ENCODE measurements at regions not wholly inside any gene's neighbourhood (a gene's known extent, or its start where the extent isn't known, plus 50 kb on each side); places are given as distances from the start of the nearest gene placed in this dataset.
"Not testable (repeated sequence)": the region's sequence is repeated elsewhere in the genome, so short reads cannot be mapped to it uniquely, and the experiment has no call there.

DNA sequence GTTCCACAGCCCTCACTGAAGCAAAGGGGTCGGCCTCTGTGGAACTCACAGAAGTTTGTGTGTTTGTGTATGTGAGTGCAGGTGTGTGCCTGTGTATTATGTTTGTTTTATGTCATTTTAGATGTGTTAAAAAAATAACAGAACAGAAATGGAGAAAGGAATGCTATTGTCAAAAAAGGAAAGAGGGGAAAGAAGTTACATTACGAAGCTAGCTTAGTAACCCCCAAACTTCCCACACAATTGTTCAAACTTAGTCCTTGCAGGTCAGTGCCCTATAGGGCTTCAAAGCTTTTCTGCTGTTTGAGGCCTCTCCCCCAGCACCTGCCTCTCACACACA, 1505.6 kb upstream of the SLC10A2 start:
- Histone ChIP-seq H3K4me1 (ENCODE audit: insufficient read depth, low read length) (peaks cover 5% of the 10 kb centered on the region; the same call in 1 of the 2 replicates), H3K36me3 (ENCODE audit: insufficient read depth, low read length) (no peaks in the 10 kb centered on the region), H3K9ac (ENCODE audit: low read depth, low read length) (no peak overlapping the region), H3K9me3 (ENCODE audit: control insufficient read depth, insufficient read depth, low read length) (no peaks in the 10 kb centered on the region)

DNA sequence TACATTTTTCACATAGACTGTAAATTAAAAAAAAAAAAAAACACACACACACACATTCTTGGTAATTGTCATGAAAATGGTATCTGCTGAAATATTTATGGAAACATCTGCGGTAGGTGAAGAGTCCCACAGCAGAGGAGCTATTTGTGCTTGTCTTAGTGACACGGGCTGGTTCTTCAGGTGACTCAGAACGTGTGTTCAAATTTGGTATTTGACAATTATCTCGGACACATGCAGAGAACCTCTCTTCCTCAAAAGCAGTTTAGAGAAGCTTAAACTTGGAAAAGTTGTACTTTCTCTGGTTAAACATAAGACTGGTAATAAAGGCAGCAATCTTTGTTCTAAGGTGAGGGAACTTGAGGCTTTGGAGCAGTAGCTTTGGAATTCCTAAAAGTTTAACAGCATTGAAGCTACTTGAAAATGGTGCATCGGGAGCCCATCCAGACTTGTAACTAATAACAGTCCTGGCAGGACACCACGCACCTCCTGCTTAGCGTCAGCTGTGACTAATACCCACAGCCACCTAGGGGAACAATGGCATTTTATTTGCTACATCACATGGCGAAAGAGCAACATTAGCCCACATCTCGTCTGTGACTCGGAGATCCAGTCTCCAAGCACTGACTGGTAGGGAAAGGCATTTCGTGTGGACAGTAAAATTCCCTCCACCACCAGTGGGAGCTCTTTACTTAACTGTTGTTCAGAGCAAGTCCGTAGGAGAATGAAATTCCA, 1505.1 kb upstream of the SLC10A2 start:
- Histone ChIP-seq H3K36me3 (ENCODE audit: insufficient read depth, low read length) (no peaks in the 10 kb centered on the region), H3K4me1 (ENCODE audit: insufficient read depth, low read length) (peaks cover 5% of the 10 kb centered on the region; the same call in 1 of the 2 replicates), H3K9me3 (ENCODE audit: control insufficient read depth, insufficient read depth, low read length) (no peaks in the 10 kb centered on the region), H3K9ac (ENCODE audit: low read depth, low read length) (peak overlapping the region; percentile 5; the same call in 1 of the 2 replicates)

DNA sequence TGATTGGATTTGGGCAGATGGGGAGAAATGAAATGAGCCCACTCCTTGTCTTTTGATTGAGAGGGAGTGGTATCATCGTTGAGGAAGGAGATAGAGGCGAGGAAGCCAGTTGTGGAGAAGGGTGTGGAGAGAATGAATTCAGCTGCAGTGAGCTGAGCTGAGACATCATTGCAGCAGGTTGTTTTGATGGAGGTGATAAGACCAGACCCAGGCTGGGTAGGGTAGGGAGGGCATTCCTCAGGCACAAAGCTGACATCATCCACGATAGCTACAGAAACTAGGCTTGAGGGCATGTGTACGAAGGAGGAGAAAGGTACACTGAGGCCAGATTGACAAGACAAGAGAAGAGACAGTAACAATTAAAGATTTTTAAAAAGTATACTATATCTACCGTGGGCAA, 1500.9 kb upstream of the SLC10A2 start:
- H3K9ac ChIP-seq (ENCODE audit: low read depth, low read length): no peak overlapping the region
- no peaks in the 10 kb centered on the region for H3K9me3 ChIP-seq (ENCODE audit: control insufficient read depth, insufficient read depth, low read length)
- peaks cover 5% of the 10 kb centered on the region; the same call in 1 of the 2 replicates for H3K4me1 ChIP-seq (ENCODE audit: insufficient read depth, low read length)
- H3K36me3 ChIP-seq (ENCODE audit: insufficient read depth, low read length): no peaks in the 10 kb centered on the region

DNA sequence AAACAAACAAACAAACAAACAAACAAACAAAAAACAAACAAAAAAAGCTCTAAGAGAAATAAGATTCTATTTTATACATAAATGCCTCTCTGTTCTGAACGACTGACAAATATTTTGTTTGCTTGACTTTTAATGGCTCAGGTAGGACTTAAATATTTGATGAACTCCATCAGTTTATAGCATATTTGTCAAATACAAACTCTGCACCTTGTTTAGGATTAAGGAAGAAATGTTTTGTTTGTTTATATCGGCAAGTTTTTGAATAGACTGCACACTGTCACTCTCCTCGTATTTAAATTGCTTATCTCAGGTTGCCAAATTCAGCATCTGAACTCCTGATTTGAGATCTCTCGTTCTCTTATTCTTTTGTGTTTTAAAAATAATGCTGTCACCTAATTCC, 1499.7 kb upstream of the SLC10A2 start:
- H3K36me3 ChIP-seq (ENCODE audit: insufficient read depth, low read length): no peaks in the 10 kb centered on the region
- no peaks in the 10 kb centered on the region for H3K4me1 ChIP-seq (ENCODE audit: insufficient read depth, low read length)
- H3K9me3 ChIP-seq (ENCODE audit: control insufficient read depth, insufficient read depth, low read length): no peaks in the 10 kb centered on the region
- H3K9ac ChIP-seq (ENCODE audit: low read depth, low read length): no peak overlapping the region

DNA sequence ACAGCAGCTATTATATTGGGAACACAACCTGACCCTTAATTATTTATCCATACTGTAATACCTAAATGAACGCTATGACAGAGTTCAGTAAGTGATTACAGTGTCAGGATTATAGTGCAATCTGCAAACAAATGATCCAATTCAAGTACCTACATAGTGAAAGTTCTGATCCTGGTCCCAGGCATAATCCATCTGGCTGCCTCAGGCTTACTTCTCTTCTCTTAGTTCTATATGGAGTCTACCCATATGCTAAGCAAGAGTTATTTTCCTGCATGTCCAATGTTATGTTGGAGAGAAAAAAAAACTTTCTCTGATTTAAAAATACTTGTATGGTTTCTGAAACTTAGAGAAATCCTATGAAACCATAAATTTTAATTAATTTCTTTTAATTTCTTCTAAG, 1487.7 kb upstream of the SLC10A2 start:
- Histone ChIP-seq H3K9me3 (ENCODE audit: control insufficient read depth, insufficient read depth, low read length) (no peaks in the 10 kb centered on the region), H3K4me1 (ENCODE audit: insufficient read depth, low read length) (no peaks in the 10 kb centered on the region), H3K9ac (ENCODE audit: low read depth, low read length) (no peak overlapping the region), H3K36me3 (ENCODE audit: insufficient read depth, low read length) (no peaks in the 10 kb centered on the region)

DNA sequence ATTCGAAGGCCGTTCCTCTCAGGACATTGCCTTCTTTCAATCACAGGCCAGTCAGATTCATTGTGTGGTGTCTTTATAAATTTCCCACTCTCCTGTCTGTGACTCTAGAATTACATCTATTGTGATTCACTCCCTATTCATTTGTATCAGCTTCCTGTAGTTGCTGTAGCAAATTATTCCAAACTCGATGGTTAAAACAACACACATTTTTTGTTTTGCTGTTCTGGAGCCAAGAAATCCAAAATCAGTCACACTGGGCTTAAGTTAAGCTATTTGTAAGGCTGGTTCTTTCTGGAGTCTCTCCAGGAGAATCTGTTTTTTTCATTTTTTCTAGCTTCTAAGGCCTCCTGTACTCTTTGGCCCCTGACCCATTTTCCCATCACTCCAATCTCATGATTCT, 1487.0 kb upstream of the SLC10A2 start:
- no peaks in the 10 kb centered on the region for H3K9me3 ChIP-seq (ENCODE audit: control insufficient read depth, insufficient read depth, low read length)
- H3K36me3 ChIP-seq (ENCODE audit: insufficient read depth, low read length): no peaks in the 10 kb centered on the region
- no peak overlapping the region for H3K9ac ChIP-seq (ENCODE audit: low read depth, low read length)
- H3K4me1 ChIP-seq (ENCODE audit: insufficient read depth, low read length): no peaks in the 10 kb centered on the region

DNA sequence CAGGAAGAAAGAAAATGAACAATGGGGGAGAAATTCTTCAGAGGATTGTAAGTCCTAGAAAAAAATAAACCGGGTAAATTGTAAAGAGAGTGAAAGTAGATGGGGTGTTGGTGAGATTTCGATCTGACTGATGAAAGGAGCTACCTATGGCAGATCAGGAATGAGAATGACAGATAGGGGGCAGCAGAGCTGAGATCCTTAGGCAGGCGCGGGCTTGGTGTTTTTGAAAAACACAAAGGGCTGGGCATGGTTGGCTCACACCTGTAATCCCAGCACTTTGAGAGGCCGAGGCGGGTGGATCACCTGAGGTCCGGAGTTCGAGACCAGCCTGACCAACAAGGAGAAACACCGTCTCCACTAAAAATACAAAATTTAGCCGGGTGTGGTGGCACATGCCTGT, 1468.6 kb upstream of the SLC10A2 start:
- peaks cover 21% of the 10 kb centered on the region; the same call in 1 of the 2 replicates for H3K4me1 ChIP-seq (ENCODE audit: insufficient read depth, low read length)
- no peak overlapping the region for H3K9ac ChIP-seq (ENCODE audit: low read depth, low read length)
- H3K9me3 ChIP-seq (ENCODE audit: control insufficient read depth, insufficient read depth, low read length): no peaks in the 10 kb centered on the region
- H3K36me3 ChIP-seq (ENCODE audit: insufficient read depth, low read length): no peaks in the 10 kb centered on the region

DNA sequence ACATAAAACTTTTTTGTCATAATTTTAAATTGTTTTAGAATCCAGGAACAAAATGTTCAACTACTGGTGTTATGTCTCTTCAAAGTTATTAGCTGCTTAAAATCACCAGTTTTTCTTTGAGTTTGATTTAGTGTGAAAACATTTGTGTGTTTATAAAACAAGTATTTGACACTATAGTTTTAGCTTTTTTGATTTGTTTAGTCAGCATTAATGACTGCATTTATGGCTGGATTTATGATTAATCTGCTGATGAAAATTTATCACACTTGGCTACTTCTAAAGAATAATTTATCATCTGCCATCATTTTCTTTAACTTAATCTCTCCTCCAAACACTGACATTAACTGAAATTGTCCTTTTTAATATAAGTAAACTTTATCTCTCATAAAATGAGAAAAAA, 1465.9 kb upstream of the SLC10A2 start:
- no peaks in the 10 kb centered on the region for H3K9me3 ChIP-seq (ENCODE audit: control insufficient read depth, insufficient read depth, low read length)
- H3K36me3 ChIP-seq (ENCODE audit: insufficient read depth, low read length): no peaks in the 10 kb centered on the region
- H3K4me1 ChIP-seq (ENCODE audit: insufficient read depth, low read length): peaks cover 23% of the 10 kb centered on the region; the same call in 1 of the 2 replicates
- H3K9ac ChIP-seq (ENCODE audit: low read depth, low read length): no peak overlapping the region

DNA sequence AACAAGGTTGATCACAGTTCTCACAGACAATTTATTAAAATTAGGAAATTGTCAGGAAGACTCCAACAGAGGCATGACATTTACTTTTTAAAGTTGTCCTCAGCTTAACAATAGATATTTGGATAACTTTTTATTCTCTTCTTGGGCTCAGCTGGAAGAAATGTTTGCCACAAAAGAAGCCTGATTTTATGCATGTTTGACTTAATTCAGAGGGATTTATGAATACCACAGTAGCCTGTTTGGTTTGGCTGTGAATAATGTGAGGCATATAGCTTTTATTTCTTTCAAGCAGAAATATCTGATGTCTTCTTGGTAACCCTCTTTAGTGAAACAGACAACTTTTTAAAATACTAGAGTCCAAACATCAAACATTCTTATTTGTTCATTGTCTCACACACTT, 1464.5 kb upstream of the SLC10A2 start:
- H3K9me3 ChIP-seq (ENCODE audit: control insufficient read depth, insufficient read depth, low read length): no peaks in the 10 kb centered on the region
- no peak overlapping the region for H3K9ac ChIP-seq (ENCODE audit: low read depth, low read length)

DNA sequence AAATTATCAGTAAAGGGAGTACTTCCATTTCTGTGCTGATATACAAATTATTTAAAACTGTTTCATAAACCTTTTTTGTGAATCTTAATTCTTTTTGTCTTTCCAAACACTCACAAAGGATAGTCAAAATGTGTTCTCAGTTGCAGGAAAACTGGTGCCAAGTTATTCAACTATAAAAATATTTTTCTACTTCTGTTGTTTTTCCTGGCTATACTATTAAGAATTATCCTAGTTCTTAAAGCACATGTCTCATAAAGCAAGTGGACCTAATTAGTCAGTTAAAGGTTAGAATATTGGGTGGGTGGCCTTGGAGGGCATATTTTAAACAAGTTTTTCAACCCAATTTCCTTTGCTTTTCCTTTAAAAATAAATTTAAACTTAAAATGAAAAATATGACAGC, 1460.3 kb upstream of the SLC10A2 start:
- H3K9me3 ChIP-seq (ENCODE audit: control insufficient read depth, insufficient read depth, low read length): no peaks in the 10 kb centered on the region
- no peaks in the 10 kb centered on the region for H3K36me3 ChIP-seq (ENCODE audit: insufficient read depth, low read length)
- no peak overlapping the region for H3K9ac ChIP-seq (ENCODE audit: low read depth, low read length)
- H3K4me1 ChIP-seq (ENCODE audit: insufficient read depth, low read length): peaks cover 21% of the 10 kb centered on the region; the same call in 1 of the 2 replicates

More for the DNA sequence above, 1464.5 kb upstream of the SLC10A2 start:
- peaks cover 23% of the 10 kb centered on the region; the same call in 1 of the 2 replicates for H3K4me1 ChIP-seq (ENCODE audit: insufficient read depth, low read length)
- no peaks in the 10 kb centered on the region for H3K36me3 ChIP-seq (ENCODE audit: insufficient read depth, low read length)

DNA sequence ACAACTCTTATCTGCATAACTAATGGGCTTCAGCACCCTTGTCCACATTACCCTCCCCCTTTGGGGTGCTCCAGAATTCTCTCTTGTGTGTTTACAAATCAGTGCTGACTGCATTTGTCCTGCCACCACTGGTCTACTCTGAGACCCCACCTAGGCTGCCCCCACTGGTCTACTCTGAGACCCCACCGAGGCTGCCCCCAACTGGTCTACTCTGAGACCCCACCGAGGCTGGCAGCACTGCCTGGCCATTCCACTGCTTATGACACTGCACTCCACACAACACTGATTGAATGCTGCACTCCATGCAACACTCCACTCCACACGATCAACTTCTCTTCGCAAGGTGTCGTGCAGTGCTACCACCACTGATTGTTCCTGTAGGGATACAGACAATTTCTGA, 1459.2 kb upstream of the SLC10A2 start:
- Histone ChIP-seq H3K9ac (ENCODE audit: low read depth, low read length) (no peak overlapping the region), H3K36me3 (ENCODE audit: insufficient read depth, low read length) (no peaks in the 10 kb centered on the region), H3K9me3 (ENCODE audit: control insufficient read depth, insufficient read depth, low read length) (no peaks in the 10 kb centered on the region), H3K4me1 (ENCODE audit: insufficient read depth, low read length) (peaks cover 11% of the 10 kb centered on the region; the same call in 1 of the 2 replicates)

DNA sequence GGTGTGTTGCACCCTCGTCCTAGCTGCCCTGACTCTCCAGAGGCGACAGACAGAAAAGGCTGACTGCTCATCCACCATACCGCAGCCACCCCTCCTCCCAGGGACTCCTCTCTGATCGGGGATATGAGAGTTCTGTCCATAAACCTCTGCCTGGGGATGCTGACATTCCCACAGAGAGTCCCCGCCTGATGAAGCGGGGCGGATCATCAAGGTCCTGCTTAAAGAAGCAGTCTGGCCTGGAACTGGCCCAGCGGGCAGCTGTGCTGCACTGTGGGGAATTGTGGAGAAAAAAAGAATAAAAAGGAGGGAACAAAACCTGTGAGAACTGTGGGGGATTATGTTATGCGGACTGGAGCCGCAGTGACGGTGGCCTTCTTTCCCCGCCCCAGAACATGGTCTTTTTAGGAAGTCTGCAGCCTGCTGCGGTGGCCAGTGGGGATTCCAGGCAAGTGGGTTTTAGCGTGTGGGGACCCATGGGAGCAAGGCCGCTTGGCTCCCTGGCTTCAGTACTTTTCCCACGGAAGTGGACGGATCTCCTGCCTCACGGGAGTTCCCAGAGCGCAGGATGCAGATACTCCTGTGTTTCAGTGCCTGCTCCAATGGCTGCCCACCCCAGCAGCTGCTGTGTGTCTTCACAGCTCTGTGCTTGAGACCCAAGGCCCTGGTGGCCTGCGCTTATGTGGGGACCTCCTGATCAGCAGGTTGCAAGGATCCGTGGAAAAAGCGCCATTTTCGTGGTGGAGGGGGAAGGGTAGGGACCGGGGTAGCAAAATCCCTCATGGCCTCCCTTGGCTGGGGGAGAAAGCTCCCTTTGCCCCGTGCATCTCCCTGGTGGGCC, 1456.2 kb upstream of the SLC10A2 start:
- no peak overlapping the region for H3K9ac ChIP-seq (ENCODE audit: low read depth, low read length)
- H3K4me1 ChIP-seq (ENCODE audit: insufficient read depth, low read length): no peaks in the 10 kb centered on the region
- no peaks in the 10 kb centered on the region for H3K36me3 ChIP-seq (ENCODE audit: insufficient read depth, low read length)
- no peaks in the 10 kb centered on the region for H3K9me3 ChIP-seq (ENCODE audit: control insufficient read depth, insufficient read depth, low read length)

DNA sequence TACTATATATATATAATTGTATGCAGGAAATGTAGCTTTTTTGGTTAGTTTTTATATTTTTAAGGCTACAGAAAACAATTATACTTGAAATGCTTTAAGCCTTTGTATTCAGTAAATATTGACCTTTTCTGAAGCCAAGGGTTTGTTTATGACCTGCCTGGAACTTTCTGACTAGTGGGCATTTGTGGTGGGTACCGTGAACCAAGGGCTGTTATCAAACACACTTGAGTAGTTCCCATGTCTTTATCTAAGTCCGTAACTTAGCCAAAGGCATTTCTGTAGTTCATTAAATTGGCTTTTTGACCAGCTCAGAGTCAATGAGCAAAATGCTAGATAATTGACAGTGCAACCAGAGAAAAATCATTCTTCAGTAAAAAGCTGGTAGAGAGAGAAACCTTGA, 1444.2 kb upstream of the SLC10A2 start:
- Histone ChIP-seq H3K9ac (ENCODE audit: low read depth, low read length) (no peak overlapping the region), H3K4me1 (ENCODE audit: insufficient read depth, low read length) (no peaks in the 10 kb centered on the region), H3K36me3 (ENCODE audit: insufficient read depth, low read length) (no peaks in the 10 kb centered on the region), H3K9me3 (ENCODE audit: control insufficient read depth, insufficient read depth, low read length) (no peaks in the 10 kb centered on the region)

DNA sequence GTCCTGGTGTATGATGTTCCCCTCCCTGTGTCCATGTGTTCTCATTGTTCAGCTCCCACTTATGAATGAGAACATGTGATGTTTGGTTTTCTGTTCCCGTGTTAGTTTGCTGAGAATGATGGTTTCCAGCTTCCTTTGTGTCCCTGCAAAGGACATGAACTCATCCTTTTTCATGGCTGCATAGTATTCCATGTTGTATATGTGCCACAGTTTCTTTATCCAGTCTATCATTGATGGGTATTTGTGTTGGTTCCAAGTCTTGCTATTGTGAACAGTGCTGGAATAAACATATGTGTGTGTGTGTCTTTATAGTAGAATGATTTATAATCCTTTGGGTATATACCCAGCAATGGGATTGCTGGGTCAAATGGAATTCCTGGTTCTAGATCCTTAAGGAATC, 1427.3 kb upstream of the SLC10A2 start:
- H3K9me3 ChIP-seq (ENCODE audit: control insufficient read depth, insufficient read depth, low read length); H3K36me3 ChIP-seq (ENCODE audit: insufficient read depth, low read length); H3K4me1 ChIP-seq (ENCODE audit: insufficient read depth, low read length); H3K9ac ChIP-seq (ENCODE audit: low read depth, low read length): not testable (repeated sequence)

DNA sequence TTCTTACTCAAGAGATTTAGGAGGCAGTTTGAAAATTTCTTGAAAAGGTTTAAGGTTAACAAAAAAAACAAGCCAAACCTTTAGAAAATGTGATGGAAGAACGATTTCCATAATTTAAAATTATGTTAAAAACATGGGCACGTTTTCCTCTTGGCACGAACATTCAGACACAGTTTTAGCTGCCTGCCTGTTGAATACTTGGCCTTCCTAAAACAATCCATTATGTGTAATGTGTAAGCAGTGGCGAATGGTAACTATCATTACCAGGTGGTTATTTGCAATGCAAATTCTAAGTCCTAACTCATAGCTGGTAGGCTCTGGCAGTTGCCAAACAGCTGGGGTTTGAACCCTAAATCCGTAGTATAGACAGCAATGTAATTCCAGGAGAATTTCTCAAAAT, 1425.7 kb upstream of the SLC10A2 start:
- no peaks in the 10 kb centered on the region for H3K9me3 ChIP-seq (ENCODE audit: control insufficient read depth, insufficient read depth, low read length)
- no peak overlapping the region for H3K9ac ChIP-seq (ENCODE audit: low read depth, low read length)

More for the DNA sequence above, 1425.7 kb upstream of the SLC10A2 start:
- Histone ChIP-seq H3K36me3 (ENCODE audit: insufficient read depth, low read length) (no peaks in the 10 kb centered on the region), H3K4me1 (ENCODE audit: insufficient read depth, low read length) (no peaks in the 10 kb centered on the region)
